ENCODE measurements at regions not wholly inside any gene's neighbourhood (a gene's known extent, or its start where the extent isn't known, plus 50 kb on each side); places are given as distances from the start of the nearest gene placed in this dataset.

DNA sequence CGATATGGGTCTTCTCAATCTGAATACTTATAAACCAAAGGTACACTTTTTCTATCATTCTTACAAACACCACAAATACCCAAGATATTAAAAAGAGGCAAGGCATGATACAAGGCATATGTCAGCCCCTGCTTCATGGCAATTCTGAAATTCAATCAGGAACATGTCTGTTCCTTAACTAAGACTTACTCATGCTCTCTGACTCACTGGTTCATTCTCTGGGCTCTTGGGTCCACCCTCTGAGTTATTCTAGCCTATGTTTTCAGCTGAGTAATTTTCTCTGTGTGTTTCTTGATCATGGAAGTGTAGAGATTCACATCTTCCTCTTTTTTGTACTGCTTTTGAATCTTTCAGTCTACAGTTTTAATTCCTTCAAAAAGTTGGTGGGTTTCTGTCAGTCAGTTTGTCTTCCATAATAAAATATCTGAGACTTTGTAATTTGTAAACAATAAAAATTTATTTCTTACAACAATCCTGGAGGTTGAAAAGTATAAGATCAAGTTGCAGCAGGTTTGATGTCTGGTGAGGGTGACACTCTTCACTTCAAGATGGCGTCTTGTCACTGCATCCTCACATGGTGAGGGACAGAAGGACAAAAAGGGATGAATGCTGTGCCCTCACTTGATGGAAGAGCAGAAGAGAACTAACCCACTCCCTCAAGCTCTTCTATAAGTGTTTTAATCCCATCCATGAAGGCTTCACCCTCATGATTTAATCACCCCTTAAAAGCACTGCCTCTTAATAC, 211.7 kb downstream of the FAM76B start:
- DNase-seq, result no peak

DNA sequence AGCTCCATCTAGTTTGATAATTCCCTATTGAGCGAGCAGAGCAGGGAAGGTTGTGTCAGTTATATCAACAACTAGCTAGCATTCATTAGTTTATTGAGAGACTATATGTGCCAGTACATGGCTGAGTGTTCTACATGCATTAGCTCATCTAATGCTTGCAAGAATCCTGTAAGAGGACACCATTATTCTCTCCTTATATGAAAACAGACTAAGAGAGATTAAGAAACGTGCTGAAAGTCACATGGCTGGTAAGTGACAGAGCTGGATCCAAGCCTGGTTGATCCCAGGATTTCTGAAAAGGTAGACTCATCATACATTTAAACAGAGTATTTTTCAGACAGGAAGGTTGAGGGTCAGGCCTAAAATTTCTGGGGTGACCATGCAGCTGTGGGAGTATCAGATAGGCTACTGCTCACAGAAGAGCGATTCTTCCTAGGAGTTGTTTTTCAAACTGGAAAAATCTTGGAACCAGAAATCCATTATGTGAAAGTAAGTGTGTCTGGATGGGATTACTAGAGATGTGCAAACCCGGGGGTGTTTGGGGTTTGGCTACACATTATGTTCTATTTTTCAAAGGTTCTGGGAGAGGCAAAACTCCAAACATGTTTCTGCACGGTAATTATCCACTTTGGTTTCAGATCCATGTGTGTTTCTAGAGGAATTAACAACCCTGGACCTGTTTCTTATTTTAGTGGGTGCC, 213.3 kb downstream of the FAM76B start:
- DNase-seq, result no peak

- no peak for DNase-seq
These were observed 214.1 kb downstream of the FAM76B start for GRCh38 chr11:95575517-95575916.

DNA sequence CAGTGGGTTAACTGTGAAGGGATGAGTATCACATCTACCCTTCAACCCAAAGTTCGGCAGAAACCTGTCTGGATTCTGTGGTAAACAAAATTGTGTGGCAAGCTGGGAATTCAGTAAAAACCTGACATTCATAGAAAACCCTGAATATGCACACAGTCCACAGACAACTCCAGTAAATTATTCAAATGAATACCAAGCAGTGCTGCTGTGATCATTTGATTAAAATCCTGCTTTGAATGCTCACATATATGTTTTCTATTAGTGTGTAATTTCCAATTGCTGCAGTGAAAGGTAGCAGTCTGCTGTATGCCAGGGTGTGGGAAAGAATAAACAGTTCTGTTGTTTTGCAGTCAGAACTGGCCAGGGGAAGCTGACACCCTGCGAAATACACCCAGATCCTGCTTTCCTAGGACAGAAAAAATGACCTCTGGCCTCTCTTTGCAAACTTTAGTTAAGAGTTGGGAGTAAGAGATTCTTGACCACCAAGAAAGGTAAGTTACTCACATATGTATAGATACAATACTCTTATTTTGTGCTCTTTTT, 217.8 kb downstream of the FAM76B start:
- no peak for DNase-seq

- no peak for DNase-seq
These were observed 218.7 kb downstream of the FAM76B start for GRCh38 chr11:95570845-95571244.

DNA sequence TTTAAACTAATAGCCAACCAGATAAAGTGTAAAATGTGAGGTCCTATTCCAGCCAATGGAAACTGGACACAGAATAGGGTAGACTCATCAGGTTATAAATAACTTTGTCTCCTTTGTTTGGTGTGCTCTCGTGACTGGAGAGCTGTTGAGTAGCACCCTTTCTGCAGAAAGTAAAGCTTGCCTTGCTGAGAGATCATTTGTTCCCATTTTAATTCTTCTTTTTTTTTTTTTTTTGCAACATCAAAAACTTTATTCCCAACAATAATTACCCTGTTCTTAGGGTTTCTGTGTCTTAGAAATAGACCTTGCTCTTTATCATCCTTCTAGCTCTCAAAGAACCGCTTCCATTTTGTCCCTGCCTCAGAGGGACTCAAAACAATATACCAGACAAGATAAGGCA, 220.4 kb downstream of the FAM76B start:
- DNase-seq, result no peak

DNA sequence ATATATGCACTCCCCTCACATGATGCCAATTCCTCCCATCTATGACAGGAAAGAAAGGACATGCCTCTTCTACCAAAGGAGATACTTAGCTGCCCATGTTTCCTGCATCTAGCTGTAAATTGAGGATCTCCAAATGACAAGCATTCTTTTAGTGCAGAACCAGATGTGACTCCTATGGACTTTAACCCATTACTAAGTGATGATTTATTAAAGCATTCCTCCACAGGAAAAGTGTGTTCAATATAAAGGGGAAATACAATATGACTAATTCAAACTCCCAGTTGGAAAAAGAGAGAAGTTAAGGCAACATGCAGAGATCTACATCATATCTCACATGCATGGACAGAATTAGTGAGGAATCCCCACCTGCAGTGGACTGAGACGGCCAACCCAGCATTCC, 221.3 kb downstream of the FAM76B start:
- DNase-seq, result no peak

DNA sequence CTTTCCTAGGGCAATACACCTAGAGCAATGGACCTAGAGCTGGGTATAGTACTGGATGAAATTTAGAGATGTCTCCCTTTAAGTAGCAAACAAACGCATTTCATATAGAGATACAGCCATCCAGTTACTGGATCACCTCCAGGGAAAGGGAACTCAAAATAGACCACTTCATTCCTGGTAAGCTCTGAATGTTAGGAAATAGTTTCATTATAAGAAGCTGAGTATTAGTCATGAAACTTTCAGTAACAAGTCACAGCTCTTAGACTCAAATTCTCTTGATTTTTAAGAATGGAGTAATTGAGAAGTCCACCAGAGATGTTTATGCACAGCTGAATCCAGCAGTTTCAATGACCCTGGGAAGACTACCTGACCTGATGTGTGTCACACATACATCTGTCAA, 221.9 kb downstream of the FAM76B start:
- DNase-seq, result no peak

DNA sequence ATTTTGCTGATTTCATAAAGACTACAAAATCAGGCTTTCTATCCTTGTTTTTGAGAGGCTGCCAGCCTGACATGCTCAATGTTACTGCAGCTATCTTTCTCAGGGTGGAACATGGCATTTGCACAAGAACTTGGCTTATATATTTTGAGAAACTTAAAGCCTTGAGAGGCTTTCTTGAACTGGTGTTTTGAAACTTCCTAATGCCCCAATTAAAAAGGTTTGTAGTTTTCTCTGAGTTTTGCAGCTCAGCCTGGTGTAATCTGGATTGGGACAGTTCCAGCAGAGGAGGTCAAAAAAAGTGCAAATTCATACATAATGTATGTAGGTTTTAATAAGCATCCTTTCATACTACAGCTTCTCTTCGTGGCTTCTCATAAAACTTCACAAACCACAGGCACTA, 223.4 kb downstream of the FAM76B start:
- DNase-seq, result no peak

DNA sequence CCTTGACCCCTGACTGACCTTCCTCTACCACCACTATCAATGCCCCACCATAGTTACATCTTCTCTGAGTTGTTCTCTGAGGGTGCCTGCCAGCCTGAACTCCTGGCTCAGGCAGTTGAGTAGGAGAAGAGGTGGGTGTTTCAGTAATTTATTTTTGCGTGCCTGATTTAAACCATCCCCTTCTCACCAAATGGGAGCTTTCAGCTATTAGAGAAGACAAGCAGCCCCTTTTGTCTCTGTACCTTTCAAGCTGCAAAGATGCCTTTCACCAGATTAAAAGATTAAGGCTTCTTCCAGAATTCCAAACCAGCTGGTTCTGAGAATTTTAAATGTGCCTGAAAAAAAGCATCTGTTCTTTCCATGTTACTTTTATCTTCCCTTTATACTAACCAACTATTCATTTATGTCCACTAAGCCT, 223.8 kb downstream of the FAM76B start:
- DNase-seq, result no peak

DNA sequence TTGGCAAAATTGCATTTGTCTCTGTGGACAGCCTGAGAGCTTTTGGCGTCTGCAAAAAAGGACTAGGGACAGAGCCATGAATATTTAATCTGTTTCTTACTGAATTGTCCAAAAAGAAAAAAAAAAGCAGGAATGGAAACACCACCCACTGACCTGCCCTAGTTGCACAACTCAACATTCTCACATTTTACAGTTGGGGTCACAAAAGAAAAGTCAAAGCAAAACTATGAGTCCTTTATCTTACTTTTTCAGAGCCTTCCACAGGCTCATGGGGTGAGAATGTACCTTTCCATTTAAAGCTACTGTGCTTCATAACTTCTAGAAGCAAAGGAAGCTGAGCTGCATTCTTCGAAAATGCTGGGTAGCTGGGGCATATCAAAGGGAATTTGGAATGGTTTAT, 225.7 kb downstream of the FAM76B start:
- no peak for DNase-seq

DNA sequence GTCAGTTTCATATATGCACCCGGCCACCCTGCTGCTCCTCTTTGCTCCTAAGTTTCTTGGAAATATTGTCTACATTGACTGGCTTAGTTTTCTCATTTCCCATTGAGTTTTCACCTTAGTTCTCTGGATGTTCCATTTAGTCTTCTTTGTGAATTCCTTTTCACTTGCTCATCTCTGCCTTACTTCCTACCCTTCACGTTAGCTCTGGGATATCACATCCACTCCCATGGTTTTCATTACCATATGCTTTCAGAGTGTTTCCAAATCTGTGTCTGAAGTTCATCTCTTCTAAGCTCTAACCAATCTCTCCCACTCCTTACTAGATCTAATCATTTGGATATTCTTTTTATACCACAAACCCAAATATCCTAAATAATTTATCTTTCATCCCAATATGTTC, 226.4 kb downstream of the FAM76B start:
- DNase-seq, result no peak

DNA sequence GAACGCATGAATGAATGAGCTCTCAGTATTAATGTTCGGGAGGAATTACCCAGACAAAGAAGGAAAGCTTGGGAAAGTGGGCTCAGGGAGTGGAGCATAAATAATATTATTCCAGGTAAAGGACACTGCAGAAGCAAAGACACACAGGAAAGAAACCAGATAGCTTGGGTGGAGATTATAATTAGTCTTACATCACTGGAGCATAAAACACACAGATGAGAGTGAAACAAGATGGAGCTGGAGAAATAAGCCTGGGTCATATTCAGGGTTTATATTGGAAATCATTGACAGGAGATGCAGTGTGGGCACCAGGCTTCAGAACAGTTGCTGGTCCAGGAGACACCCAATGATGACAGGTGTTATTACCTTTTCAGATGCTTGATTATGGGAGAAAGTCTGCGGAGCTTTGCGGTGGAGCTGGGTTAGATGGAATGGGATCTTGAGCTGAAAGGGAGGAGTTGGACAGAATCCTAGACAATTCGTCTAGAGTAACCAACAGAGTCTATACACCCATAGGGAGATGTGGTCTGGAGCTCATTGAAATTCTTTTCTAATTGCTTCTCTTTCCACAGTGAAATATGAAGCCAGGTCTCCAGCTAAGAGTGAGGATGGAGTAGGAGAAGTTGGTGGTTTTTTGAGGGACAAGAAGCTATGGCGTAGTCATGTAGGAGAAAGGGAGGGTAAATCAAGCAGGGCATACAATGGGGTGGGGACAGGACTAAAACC, 227.2 kb downstream of the FAM76B start:
- DNase-seq, result no peak

DNA sequence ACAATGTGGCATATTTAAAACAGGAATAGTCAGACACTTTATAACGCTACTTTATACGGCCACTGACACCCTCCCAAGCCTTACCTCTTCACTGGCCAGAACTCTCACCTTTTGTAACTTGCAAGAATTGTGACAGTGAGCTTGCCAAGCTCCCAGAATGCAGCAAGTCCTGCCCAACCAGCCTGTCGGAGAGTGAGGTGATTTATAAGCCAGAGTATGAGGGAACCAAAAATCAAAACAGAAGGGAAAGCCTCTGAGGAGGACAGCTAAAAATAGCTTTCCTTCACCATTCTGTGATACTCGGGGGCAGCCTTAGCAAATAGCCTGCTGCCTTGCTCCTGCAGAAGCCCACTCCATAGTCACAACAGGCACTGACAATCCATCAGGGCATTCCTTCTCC, 229.7 kb downstream of the FAM76B start:
- no peak for DNase-seq

GRCh38 chr11:95557376-95557775, 232.2 kb downstream of the FAM76B start:
- no peak for DNase-seq

- no peak for DNase-seq
These were observed 233.0 kb downstream of the FAM76B start for GRCh38 chr11:95556342-95557163.

GRCh38 chr11:95556011-95556341, 233.6 kb downstream of the FAM76B start:
- DNase-seq, result no peak

- DNase-seq, result no peak
These were observed 234.7 kb downstream of the FAM76B start for GRCh38 chr11:95554911-95555310.

- DNase-seq, result no peak
These were observed 240.3 kb downstream of the FAM76B start for GRCh38 chr11:95549301-95549700.

GRCh38 chr11:95548416-95548815, 241.2 kb downstream of the FAM76B start:
- DNase-seq, result no peak

DNA sequence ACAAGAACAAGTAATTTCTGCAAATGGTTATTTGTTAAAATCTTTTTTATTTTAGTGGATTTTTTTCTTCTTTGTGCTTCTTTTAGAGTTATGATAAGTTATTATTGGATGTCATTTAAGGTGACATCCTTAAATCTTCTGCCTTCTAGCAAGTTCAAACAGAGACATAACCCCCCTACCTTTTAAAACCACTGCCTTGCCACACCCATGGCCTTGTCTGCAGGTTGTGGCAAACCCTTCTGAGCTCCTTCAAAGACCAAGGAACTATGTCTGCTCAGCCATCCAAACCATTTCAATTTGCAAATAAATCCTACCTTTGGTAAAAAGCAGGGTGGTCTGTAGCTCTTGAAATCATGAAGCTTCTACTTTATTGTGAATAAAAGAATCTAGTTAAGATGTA, 241.6 kb downstream of the FAM76B start:
- DNase-seq, result no peak

GRCh38 chr11:95547186-95547585, 242.4 kb downstream of the FAM76B start:
- DNase-seq, result no peak
